ENCODE measurements at regions not wholly inside any gene's neighbourhood (a gene's known extent, or its start where the extent isn't known, plus 50 kb on each side); places are given as distances from the start of the nearest gene placed in this dataset.

GRCh38 chr15:77715051-77715450, 82.3 kb upstream of the LINGO1 start:
- TF ChIP-seq CTCF (conservative IDR thresholded peaks at IDR 0.05 in 1 of 2, IDR thresholded peaks at IDR 0.05 in 1 of 2; ENCODE audit: extremely low read depth in 1 of 2, insufficient read depth in 1 of 2, low read depth in 1 of 2, low read length in 2 of 2) (no peak), EZH2 (IDR thresholded peaks at IDR 0.05; ENCODE audit: borderline replicate concordance, low read length) (no peak)
